Left cardiac atrium (tissue), 4 donors: ENCODE measurements at regions not wholly inside any gene's neighbourhood (a gene's known extent, or its start where the extent isn't known, plus 50 kb on each side); places are given as distances from the start of the nearest gene placed in this dataset.
"Not testable (repeated sequence)": the region's sequence is repeated elsewhere in the genome, so short reads cannot be mapped to it uniquely, and the experiment has no call there.

ENCODE experiments used
- ATAC-seq, 2 donors: fragments of 200-7000 bp; cut with Tn5 transposase; one replicate each; pipeline ENCODE4 v1.9.1; 2020; ENCODE audit warnings: mild to moderate bottlenecking in 2 of 2, moderate library complexity in 2 of 2
- DNase-seq: peaks from one replicate; pipeline ENCODE4 v3.0.0-alpha.2; 2020
- intact Hi-C, 2 donors: fragments of 100-400 bp; cut with DNase I; formaldehyde crosslinking; loops; one replicate each; pipeline versions ENCODE4 v1.14.1 to v1.15.1; 2022 to 2023
- donor health status: DM: no; HTN: yes; CAD: no.
- donor health status: DM: no; HTN: yes; CAD: no; lungs with severe emphysema.
- donor health status: DM: yes; HTN: yes; CAD: no.
- donor health status: Dilated cardiomyopathy.

DNA sequence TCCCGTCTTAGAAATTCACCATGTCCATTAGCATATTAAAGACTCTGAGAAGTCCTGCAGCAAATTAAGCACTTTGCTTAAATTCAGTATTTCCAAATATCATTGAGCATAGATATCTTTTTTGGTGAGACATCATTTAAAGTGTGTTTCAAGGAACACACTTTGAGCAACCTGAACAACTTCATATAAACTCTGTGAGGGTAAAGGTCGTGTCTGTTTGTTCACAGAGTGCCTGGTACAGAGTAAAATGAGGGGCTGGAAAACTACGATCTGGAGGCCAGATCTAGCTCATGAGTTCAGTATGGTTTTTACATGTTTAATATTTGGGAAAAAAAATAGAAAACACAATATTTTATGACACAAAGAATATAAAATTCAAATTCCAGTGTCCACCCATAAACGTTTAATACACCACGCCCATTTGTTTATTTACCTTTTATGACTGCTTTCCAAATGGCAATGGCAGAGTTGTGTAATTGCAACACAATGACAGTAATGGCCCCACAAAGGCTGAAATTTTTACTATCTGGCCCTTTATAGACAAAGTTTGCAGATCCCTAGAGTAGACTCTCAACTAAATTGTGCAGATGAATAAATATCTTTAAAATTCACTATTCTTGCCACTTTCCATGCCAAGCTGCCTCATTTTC lies 67.4 kb downstream of the SNTN start:
- ATAC-seq (no peak), DNase-seq (no peak)
- intact Hi-C loops = no loop called here

- DNase-seq, intact Hi-C loops, ATAC-seq: not testable (repeated sequence)
These were observed 68.5 kb downstream of the SNTN start for GRCh38 chr3:63720951-63721350.

GRCh38 chr3:63724987-63725386 lies 72.5 kb downstream of the SNTN start:
- ATAC-seq (peak in 1 of 2 donors; percentile 80), DNase-seq (no peak)
- intact Hi-C loops = no loop called here

GRCh38 chr3:63726656-63727055 lies 74.2 kb downstream of the SNTN start:
- DNase-seq (no peak), ATAC-seq (no peak)
- intact Hi-C loops = no loop called here

- DNase-seq = no peak
- ATAC-seq = no peak
- intact Hi-C loops = no loop called here
These were observed 74.8 kb downstream of the SNTN start for GRCh38 chr3:63727233-63727632.

GRCh38 chr3:63731866-63732265 lies 79.4 kb downstream of the SNTN start:
- ATAC-seq (no peak), DNase-seq (no peak)
- intact Hi-C loops = no loop called here

DNA sequence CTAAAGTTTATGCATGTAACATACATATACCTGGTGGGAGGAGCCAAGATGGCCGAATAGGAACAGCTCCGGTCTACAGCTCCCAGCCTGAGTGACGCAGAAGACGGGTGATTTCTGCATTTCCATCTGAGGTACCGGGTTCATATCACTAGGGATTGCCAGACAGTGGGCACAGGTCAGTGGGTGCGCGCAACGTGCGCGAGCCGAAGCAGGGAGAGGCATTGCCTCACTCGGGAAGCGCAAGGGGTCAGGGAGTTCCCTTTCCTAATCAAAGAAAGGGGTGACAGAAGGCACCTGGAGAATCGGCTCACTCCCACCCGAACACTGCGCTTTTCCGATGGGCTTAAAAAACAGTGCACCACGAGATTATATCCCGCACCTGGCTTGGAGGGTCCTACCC lies 80.8 kb downstream of the SNTN start:
- intact Hi-C loops, ATAC-seq, DNase-seq: not testable (repeated sequence)

- DNase-seq, ATAC-seq: not testable (repeated sequence)
These were observed 82.2 kb downstream of the SNTN start for GRCh38 chr3:63734632-63735031.

GRCh38 chr3:63736757-63737156 lies 82.3 kb upstream of the C3orf49 start:
- ATAC-seq, intact Hi-C loops: not testable (repeated sequence)

More at GRCh38 chr3:63734632-63735031, 82.2 kb downstream of the SNTN start:
- intact Hi-C loops = not testable (repeated sequence)

DNA sequence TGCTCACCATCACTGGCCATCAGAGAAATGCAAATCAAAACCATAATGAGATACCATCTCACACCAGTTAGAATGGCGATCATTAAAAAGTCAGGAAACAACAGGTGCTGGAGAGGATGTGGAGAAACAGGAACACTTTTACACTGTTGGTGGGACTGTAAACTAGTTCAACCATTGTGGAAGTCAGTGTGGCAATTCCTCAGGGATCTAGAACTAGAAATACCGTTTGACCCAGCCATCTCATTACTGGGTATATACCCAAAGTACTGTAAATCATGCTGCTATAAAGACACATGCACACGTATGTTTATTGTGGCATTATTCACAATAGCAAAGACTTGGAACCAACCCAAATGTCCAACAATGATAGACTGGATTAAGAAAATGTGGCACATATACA lies 80.5 kb upstream of the C3orf49 start:
- DNase-seq, intact Hi-C loops, ATAC-seq: not testable (repeated sequence)

More at GRCh38 chr3:63736757-63737156, 82.3 kb upstream of the C3orf49 start:
- not testable (repeated sequence) for DNase-seq

- no peak for DNase-seq
- intact Hi-C loops = no loop called here
These were observed 79.6 kb upstream of the C3orf49 start for GRCh38 chr3:63739474-63739873.

DNA sequence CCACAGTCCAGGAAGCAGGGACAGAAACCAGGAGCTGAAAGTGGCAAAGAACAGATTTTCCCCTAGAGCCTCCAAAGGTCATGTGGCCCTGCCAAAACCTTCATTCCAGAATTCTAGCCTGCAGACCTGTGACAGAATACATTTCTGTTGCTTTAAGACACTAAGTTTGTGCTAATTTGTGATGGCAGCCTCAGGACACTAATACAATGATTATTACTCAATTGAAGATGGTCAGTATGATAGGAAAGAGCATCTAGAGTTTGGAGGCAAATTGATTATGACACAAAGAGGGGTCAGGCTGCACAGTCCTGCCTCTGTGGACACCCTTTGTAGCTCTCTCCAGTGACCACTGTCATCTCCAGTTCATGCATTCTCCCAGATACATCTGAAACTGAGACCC lies 79.0 kb upstream of the C3orf49 start:
- DNase-seq (no peak), ATAC-seq (no peak)
- intact Hi-C loops = no loop called here

More at GRCh38 chr3:63739474-63739873, 79.6 kb upstream of the C3orf49 start:
- ATAC-seq = no peak

- ATAC-seq, DNase-seq, intact Hi-C loops: not testable (repeated sequence)
These were observed 74.4 kb upstream of the C3orf49 start for GRCh38 chr3:63744693-63745092.

GRCh38 chr3:63745757-63746156 lies 73.3 kb upstream of the C3orf49 start:
- intact Hi-C loops = no loop called here
- ATAC-seq (no peak), DNase-seq (no peak)

- DNase-seq = no peak
- ATAC-seq = no peak
- intact Hi-C loops = no loop called here
These were observed 72.9 kb upstream of the C3orf49 start for GRCh38 chr3:63746211-63746610.

GRCh38 chr3:63751459-63751858 lies 67.6 kb upstream of the C3orf49 start:
- intact Hi-C loops = no loop called here
- DNase-seq (no peak), ATAC-seq (no peak)

DNA sequence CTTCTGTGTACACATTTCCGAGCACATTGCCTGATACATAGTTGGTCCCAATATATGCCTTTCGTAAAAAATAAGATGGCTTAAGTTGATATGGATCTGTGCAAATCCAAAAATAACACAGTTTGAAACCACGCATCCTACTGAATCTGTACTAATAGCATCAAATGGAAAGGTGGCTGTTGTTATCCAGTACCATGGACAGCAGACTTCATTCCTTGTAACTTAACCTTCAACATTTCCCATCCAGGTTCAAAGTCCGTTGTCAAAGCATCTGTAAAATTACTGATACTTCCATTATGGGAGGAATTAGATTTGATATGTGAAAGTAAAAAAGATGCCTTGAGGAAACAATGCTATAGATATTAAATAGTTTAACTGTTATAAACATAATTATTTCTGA lies 65.5 kb upstream of the C3orf49 start:
- ATAC-seq = no peak
- intact Hi-C loops = no loop called here
- no peak for DNase-seq

DNA sequence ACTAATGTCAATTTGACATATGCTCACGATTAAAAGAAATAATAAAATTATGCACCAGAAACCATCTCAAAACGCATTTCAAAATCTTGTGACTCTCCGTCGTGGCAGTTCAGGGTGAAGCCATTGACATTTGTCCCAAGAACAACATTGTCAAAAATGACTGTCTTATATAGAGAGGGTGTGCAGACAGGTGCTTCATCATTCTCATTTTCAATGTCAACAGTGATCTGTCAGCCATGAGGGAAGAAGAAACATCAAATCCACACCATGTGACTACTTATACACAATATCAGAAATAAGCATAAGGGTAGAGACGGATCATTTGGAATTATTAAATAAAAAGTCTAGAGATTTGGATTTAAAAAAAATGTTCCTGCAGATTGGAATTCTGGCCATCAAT lies 65.1 kb upstream of the C3orf49 start:
- intact Hi-C loops = no loop called here
- no peak for DNase-seq
- no peak for ATAC-seq

DNA sequence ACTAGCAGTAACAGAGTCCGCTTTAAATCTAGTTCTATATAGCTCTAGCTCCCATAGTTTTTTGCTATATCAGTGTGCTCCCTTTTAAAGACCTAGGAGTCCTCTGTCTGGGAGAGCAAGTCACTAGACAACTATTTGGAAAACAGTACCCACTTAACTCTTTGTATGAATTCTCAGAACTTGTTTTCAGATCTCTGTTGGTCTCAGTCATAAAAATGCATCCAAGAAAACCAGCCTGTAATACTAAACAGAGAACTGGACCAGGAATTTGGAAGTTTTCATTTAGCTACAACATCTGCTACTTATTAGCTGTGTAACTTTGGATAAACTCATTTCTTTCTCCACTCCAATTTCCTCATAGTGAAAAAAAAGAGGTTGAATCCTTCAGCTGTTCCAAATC lies 56.9 kb upstream of the C3orf49 start:
- no peak for DNase-seq
- intact Hi-C loops = no loop called here
- ATAC-seq = peak in 1 of 2 donors; percentile 27

DNA sequence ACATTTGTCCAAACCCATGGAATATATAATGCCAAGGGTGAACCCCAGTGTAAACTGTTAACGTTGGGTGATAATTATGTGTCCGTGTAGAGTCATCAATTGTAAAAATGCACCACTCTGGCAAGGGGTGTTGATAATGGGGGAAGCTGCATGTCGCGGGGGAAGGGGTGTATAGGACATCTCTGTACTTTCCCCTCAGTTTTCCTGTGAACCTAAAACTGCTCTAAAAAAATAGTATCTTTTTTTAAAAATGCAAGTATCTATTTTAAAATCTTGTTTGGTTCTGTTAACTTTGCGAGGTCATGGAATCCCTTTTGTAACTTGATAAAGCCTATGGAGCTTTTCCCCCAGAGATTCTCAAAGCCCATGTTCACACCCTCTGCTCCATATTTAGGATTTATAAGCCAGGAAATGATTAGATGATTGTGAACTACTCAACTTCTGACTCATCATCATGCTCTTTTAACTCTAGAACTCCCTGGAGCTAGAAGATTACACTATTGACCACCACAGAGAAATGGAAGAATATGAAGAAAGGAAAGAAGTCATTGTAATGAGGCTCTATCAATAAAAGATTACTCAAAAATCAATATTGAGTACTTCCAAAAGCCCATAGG lies 56.1 kb upstream of the C3orf49 start:
- no peak for ATAC-seq
- intact Hi-C loops = no loop called here
- no peak for DNase-seq

- intact Hi-C loops = no loop called here
- ATAC-seq (no peak), DNase-seq (no peak)
These were observed 54.6 kb upstream of the C3orf49 start for GRCh38 chr3:63764511-63764910.
